Caco-2 (cell line): ENCODE measurements at regions not wholly inside any gene's neighbourhood (a gene's known extent, or its start where the extent isn't known, plus 50 kb on each side); places are given as distances from the start of the nearest gene placed in this dataset.

Source experiments
- BruUV-seq: library from RNA; stranded (reverse); fragments of 400-500 nt; replicated peaks from 2 replicates; lab custom pipeline; 2021; lab: Mats Ljungman, UMichigan
- CTCF ChIA-PET: fragments of 300-600 bp; sonication (Branson Sonifier 250); formaldehyde crosslinking; loops from one replicate; lab custom pipeline; 2022; ENCODE audit warnings: antibody characterized with exemption; lab: Charles Lee
- POLR2A ChIA-PET: fragments of 300-600 bp; sonication (Branson Sonifier 250); formaldehyde crosslinking; loops from one replicate; lab custom pipeline; 2022; ENCODE audit warnings: antibody characterized with exemption; lab: Charles Lee
- DNase-seq, 2 experiments: peaks; one replicate each; pipeline versions ENCODE4 v3.0.0 to v3.0.0-alpha.2; 2020 to 2022
- H3K27me3 ChIP-seq: replicated peaks from 2 replicates; pipeline ENCODE4 v1.6.0; 2011; ENCODE audit warnings: low read length; ENCODE audit not compliant: control insufficient read depth, insufficient read depth
- H3K36me3 ChIP-seq: 2 replicates; pipeline ENCODE4 v1.5.1; 2011; ENCODE audit warnings: low read length; ENCODE audit not compliant: control insufficient read depth, insufficient read depth
- H3K4me1 ChIP-seq: fragments of 250-450 bp; sonication (Bioruptor Pico); 2 replicates; pipeline ENCODE4 v1.5.1; 2020; ENCODE audit warnings: mild to moderate bottlenecking
- H3K4me3 ChIP-seq: 2 replicates; pipeline ENCODE4 v1.5.1; 2011; ENCODE audit warnings: low read depth, mild to moderate bottlenecking, control low read depth, low read length
- H3K9me3 ChIP-seq: fragments of 250-450 bp; sonication (Bioruptor Pico); 2 replicates; pipeline ENCODE4 v1.5.1; 2020; ENCODE audit warnings: mild to moderate bottlenecking, moderate library complexity
- H3K27ac Mint-ChIP-seq: one replicate; pipeline ENCODE4 v1.8.0; 2022; ENCODE audit warnings: mixed read lengths; ENCODE audit not compliant: unreplicated experiment
- H3K27me3 Mint-ChIP-seq: one replicate; pipeline ENCODE4 v1.8.0; 2022; ENCODE audit warnings: mixed read lengths; ENCODE audit not compliant: insufficient read depth, unreplicated experiment
- H3K36me3 Mint-ChIP-seq: one replicate; pipeline ENCODE4 v1.8.0; 2022; ENCODE audit warnings: mild to moderate bottlenecking, mixed read lengths; ENCODE audit not compliant: insufficient read depth, unreplicated experiment
- H3K4me1 Mint-ChIP-seq: one replicate; pipeline ENCODE4 v1.8.0; 2022; ENCODE audit warnings: low read depth, mixed read lengths; ENCODE audit not compliant: unreplicated experiment
- H3K4me3 Mint-ChIP-seq: one replicate; pipeline ENCODE4 v1.8.0; 2022; ENCODE audit warnings: mild to moderate bottlenecking, moderate library complexity, mixed read lengths; ENCODE audit not compliant: unreplicated experiment
- H3K9me3 Mint-ChIP-seq: one replicate; pipeline ENCODE4 v1.8.0; 2022; ENCODE audit warnings: mixed read lengths; ENCODE audit not compliant: unreplicated experiment
- CTCF ChIP-seq, 2 experiments: fragments of 200-600 bp in 1 of 2; IDR thresholded peaks; 1 replicate in 1 of 2; 2 replicates in 1 of 2; pipeline versions ENCODE4 v1.5.1 to v1.8.0; 2011 to 2022; ENCODE audit warnings: antibody characterized with exemption in 1 of 2, control low read depth in 1 of 2, inconsistent platforms in 1 of 2, low read depth in 1 of 2, low read length in 1 of 2, mild to moderate bottlenecking in 1 of 2, moderate library complexity in 1 of 2; ENCODE audit not compliant: insufficient read depth in 1 of 2, severe bottlenecking in 1 of 2, unreplicated experiment in 1 of 2
- intact Hi-C: fragments of 100-400 bp; cut with micrococcal nuclease; formaldehyde crosslinking; loops from one replicate; pipeline ENCODE4 v1.10.0; 2022; ENCODE audit not compliant: unreplicated experiment

GRCh38 chr1:186754542-186755145 lies 74.1 kb upstream of the PLA2G4A start:
- no peak for TF ChIP-seq CTCF (IDR thresholded peaks at IDR 0.05; ENCODE audit: insufficient read depth in 1 of 2, low read depth in 1 of 2, low read length in 1 of 2, severe bottlenecking in 1 of 2, unreplicated experiment in 1 of 2)
- H3K4me1 ChIP-seq: no peaks in the 10 kb centered on the region
- no peak for DNase-seq
- H3K9me3 ChIP-seq: no peaks in the 10 kb centered on the region
- H3K27me3 Mint-ChIP-seq: no peaks in the 10 kb centered on the region
- H3K9me3 Mint-ChIP-seq: no peaks in the 10 kb centered on the region
- no peaks in the 10 kb centered on the region for H3K4me1 Mint-ChIP-seq
- H3K4me3 ChIP-seq: no peak overlapping the region
- no peaks in the 10 kb centered on the region for H3K36me3 ChIP-seq
- no peak overlapping the region for H3K4me3 Mint-ChIP-seq
- no peak overlapping the region for H3K27ac Mint-ChIP-seq
- BruUV-seq: no TSS peak
- H3K36me3 Mint-ChIP-seq: no peaks in the 10 kb centered on the region
- ChIA-PET POLR2A (no interaction called here), CTCF (no interaction called here)
- intact Hi-C loops: no loop called here
- no peaks in the 10 kb centered on the region for H3K27me3 ChIP-seq

GRCh38 chr1:186753241-186753640 lies 73.0 kb upstream of the PTGS2 start:
- DNase-seq: no peak
- Mint-ChIP-seq H3K36me3 (no peaks in the 10 kb centered on the region), H3K27me3 (no peaks in the 10 kb centered on the region), H3K4me3 (no peak overlapping the region), H3K27ac (no peak overlapping the region), H3K4me1 (no peaks in the 10 kb centered on the region), H3K9me3 (no peaks in the 10 kb centered on the region)
- Histone ChIP-seq H3K9me3 (no peaks in the 10 kb centered on the region), H3K36me3 (no peaks in the 10 kb centered on the region), H3K27me3 (no peaks in the 10 kb centered on the region), H3K4me1 (no peaks in the 10 kb centered on the region), H3K4me3 (no peak overlapping the region)
- ChIA-PET CTCF (no interaction called here), POLR2A (no interaction called here)
- intact Hi-C loops: no loop called here
- no TSS peak for BruUV-seq
- no peak for TF ChIP-seq CTCF (IDR thresholded peaks at IDR 0.05; ENCODE audit: insufficient read depth in 1 of 2, low read depth in 1 of 2, low read length in 1 of 2, severe bottlenecking in 1 of 2, unreplicated experiment in 1 of 2)

GRCh38 chr1:186750257-186750656 lies 70.0 kb upstream of the PTGS2 start:
- H3K4me3 Mint-ChIP-seq: no peak overlapping the region
- no peak overlapping the region for H3K4me3 ChIP-seq
- BruUV-seq: no TSS peak
- CTCF ChIA-PET: no interaction called here
- peaks cover 11% of the 10 kb centered on the region for H3K9me3 Mint-ChIP-seq
- H3K36me3 Mint-ChIP-seq: no peaks in the 10 kb centered on the region
- H3K27ac Mint-ChIP-seq: no peak overlapping the region
- TF ChIP-seq CTCF (IDR thresholded peaks at IDR 0.05; ENCODE audit: insufficient read depth in 1 of 2, low read depth in 1 of 2, low read length in 1 of 2, severe bottlenecking in 1 of 2, unreplicated experiment in 1 of 2): no peak
- H3K4me1 ChIP-seq: no peaks in the 10 kb centered on the region
- no peak for DNase-seq
- no peaks in the 10 kb centered on the region for H3K36me3 ChIP-seq
- H3K9me3 ChIP-seq: peaks cover 9% of the 10 kb centered on the region; the same call in 1 of the 2 replicates
- H3K4me1 Mint-ChIP-seq: no peaks in the 10 kb centered on the region
- no peaks in the 10 kb centered on the region for H3K27me3 Mint-ChIP-seq
- POLR2A ChIA-PET: no interaction called here
- intact Hi-C loops: no loop called here
- no peaks in the 10 kb centered on the region for H3K27me3 ChIP-seq
